ENCODE measurements at regions not wholly inside any gene's neighbourhood (a gene's known extent, or its start where the extent isn't known, plus 50 kb on each side); places are given as distances from the start of the nearest gene placed in this dataset.

DNA sequence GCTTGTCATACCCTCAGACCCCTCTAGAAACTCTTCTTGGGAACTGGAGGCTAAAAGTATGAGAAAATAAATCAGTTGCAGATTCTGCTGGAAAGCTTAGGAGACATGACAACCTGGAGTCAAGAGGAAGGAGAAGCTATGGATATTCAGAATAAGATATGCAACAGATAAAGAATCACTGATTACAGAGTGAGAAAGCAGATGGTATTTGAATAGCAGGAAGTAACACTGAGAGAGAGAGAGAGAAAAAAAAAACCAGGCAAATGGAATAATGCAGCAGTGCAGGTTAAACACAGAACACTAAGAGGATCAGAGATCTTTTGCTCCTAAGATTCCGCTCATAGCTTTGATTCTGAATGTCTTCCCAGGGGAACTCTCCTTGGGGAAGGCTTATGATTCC, 1284.1 kb upstream of the NXPH2 start:
- intact Hi-C loops (cut with micrococcal nuclease) = no loop called here
- Histone ChIP-seq H3K36me3 (no peaks in the 10 kb centered on the region), H3K27ac (replicated peaks) (no peak overlapping the region), H3K9me3 (replicated peaks) (no peaks in the 10 kb centered on the region), H3K4me3 (no peak overlapping the region), H3K4me1 (no peaks in the 10 kb centered on the region), H3K27me3 (ENCODE audit: low read depth) (no peaks in the 10 kb centered on the region)
- TF ChIP-seq, protein P1, sequence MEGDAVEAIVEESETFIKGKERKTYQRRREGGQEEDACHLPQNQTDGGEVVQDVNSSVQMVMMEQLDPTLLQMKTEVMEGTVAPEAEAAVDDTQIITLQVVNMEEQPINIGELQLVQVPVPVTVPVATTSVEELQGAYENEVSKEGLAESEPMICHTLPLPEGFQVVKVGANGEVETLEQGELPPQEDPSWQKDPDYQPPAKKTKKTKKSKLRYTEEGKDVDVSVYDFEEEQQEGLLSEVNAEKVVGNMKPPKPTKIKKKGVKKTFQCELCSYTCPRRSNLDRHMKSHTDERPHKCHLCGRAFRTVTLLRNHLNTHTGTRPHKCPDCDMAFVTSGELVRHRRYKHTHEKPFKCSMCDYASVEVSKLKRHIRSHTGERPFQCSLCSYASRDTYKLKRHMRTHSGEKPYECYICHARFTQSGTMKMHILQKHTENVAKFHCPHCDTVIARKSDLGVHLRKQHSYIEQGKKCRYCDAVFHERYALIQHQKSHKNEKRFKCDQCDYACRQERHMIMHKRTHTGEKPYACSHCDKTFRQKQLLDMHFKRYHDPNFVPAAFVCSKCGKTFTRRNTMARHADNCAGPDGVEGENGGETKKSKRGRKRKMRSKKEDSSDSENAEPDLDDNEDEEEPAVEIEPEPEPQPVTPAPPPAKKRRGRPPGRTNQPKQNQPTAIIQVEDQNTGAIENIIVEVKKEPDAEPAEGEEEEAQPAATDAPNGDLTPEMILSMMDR (IDR thresholded peaks at IDR 0.05; ENCODE audit: borderline replicate concordance) = no peak
- DNase-seq = no peak

DNA sequence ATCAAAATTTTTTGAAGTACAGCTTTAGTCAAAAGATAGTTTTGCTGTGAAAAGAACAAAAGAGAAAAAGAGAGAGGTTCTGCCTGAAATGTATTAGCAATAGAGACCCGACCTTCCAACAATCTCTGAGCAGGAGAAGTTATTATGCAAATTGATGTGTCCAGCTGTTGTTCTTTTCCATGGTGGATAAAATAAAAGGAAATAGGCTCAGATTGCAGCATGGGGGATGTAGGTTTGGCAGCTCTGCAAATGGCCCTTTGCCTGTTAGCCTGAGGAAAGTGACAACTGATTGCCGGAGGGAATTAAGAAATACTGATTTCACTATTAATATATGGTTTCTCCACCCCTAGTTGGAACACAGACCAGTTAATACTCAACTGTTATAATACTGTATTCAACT, 1283.2 kb upstream of the NXPH2 start:
- H3K36me3 ChIP-seq = no peaks in the 10 kb centered on the region
- intact Hi-C loops (cut with micrococcal nuclease) = no loop called here
- no peaks in the 10 kb centered on the region for H3K9me3 ChIP-seq (replicated peaks)
- no peaks in the 10 kb centered on the region for H3K4me1 ChIP-seq
- no peaks in the 10 kb centered on the region for H3K27me3 ChIP-seq (ENCODE audit: low read depth)
- TF ChIP-seq, protein P1 (IDR thresholded peaks at IDR 0.05; ENCODE audit: borderline replicate concordance) = no peak
- no peak for DNase-seq
- no peak overlapping the region for H3K27ac ChIP-seq (replicated peaks)
- no peak overlapping the region for H3K4me3 ChIP-seq

DNA sequence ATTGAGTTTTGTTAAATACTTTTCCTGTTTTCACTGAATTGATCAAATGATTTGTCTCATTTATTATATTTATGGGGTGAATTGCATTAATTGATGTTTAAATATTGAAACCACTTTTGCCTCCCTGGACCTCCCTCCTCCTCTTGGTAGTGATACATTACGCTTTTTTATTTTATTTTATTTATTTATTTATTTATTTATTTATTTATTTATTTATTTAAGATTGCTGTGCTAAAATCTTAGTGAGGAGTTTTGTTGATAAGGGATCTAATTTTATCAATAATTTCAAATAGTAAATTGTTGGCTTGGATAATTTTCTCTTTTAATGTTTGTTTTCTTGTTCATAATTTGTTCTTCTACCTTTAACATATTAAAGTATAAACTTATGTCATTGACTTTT, 1281.0 kb upstream of the NXPH2 start:
- intact Hi-C loops (cut with micrococcal nuclease) = no loop called here
- no peak overlapping the region for H3K4me3 ChIP-seq
- H3K27me3 ChIP-seq (ENCODE audit: low read depth) = no peaks in the 10 kb centered on the region
- no peak for DNase-seq
- no peaks in the 10 kb centered on the region for H3K36me3 ChIP-seq
- H3K4me1 ChIP-seq = no peaks in the 10 kb centered on the region
- TF ChIP-seq, protein P1 (IDR thresholded peaks at IDR 0.05; ENCODE audit: borderline replicate concordance) = no peak
- no peaks in the 10 kb centered on the region for H3K9me3 ChIP-seq (replicated peaks)
- no peak overlapping the region for H3K27ac ChIP-seq (replicated peaks)

DNA sequence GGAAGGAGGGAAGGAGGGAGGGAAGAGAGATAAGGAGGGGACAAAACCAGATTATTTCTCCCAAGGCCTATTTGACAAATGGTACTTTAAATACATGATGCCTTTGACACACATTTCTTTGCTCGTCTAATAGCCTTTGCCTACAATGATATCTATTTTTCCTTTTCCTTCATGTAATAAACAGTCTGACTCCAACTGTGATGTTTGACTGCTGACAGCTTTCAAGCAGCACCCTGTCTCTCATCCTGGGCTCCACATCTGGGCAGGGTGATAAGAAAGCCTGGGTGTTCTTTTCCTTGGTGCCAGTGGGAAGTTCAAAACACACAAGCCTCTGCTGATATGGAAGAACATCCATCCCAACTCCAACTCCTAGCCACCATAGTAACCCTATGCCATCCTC, 1277.7 kb upstream of the NXPH2 start:
- Histone ChIP-seq H3K27me3 (ENCODE audit: low read depth) (no peaks in the 10 kb centered on the region), H3K4me1 (no peaks in the 10 kb centered on the region), H3K9me3 (replicated peaks) (no peaks in the 10 kb centered on the region), H3K4me3 (no peak overlapping the region), H3K27ac (replicated peaks) (no peak overlapping the region), H3K36me3 (no peaks in the 10 kb centered on the region)
- DNase-seq = no peak
- TF ChIP-seq, protein P1 (IDR thresholded peaks at IDR 0.05; ENCODE audit: borderline replicate concordance) = no peak
- intact Hi-C loops (cut with micrococcal nuclease) = no loop called here

DNA sequence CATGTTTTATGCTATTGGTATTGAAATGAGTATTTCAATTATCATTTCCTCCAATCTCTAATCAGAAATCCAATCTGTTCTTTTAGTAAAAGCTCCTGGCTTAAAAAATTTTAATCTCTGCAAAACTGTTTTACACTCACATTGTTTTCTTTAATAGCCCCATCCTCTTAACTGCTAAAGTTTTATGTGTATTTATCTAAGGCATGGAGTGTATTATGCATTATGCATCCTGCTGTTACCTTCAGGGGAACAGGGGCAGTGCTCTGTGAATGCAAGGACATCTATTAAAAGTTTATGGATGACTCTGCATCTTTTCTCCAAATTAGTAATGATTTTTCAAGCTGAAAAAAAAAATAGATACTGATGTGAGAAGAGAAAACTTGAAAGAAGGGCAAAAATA, 1261.6 kb upstream of the NXPH2 start:
- H3K27ac ChIP-seq (replicated peaks) = no peak overlapping the region
- intact Hi-C loops (cut with micrococcal nuclease) = no loop called here
- H3K4me3 ChIP-seq = no peak overlapping the region
- TF ChIP-seq, protein P1 (IDR thresholded peaks at IDR 0.05; ENCODE audit: borderline replicate concordance) = no peak
- H3K27me3 ChIP-seq (ENCODE audit: low read depth) = no peaks in the 10 kb centered on the region
- H3K4me1 ChIP-seq = no peaks in the 10 kb centered on the region
- no peaks in the 10 kb centered on the region for H3K36me3 ChIP-seq
- DNase-seq = no peak
- peaks cover 9% of the 10 kb centered on the region for H3K9me3 ChIP-seq (replicated peaks)

DNA sequence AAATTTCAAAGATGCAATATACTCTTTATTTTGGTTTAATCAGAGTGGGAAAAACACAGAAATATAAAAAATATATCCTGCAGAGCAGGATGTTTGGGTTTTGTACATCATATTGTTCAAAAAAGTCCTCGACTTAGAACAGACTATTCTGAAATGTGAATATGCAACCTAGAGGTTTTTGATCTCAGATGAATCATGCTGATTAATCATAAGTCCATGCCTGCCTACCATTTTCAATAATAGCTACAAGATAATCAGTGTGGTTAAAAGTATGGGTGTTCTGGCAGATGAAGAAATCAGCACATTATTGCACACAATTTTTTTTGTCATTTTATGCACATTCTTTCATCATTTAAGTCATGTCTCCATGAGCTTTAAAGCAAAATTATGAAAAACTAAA, 1261.0 kb upstream of the NXPH2 start:
- intact Hi-C loops (cut with micrococcal nuclease) = no loop called here
- DNase-seq = no peak
- Histone ChIP-seq H3K36me3 (no peaks in the 10 kb centered on the region), H3K9me3 (replicated peaks) (peaks cover 14% of the 10 kb centered on the region), H3K27ac (replicated peaks) (no peak overlapping the region), H3K27me3 (ENCODE audit: low read depth) (no peaks in the 10 kb centered on the region), H3K4me3 (no peak overlapping the region), H3K4me1 (no peaks in the 10 kb centered on the region)
- TF ChIP-seq, protein P1 (IDR thresholded peaks at IDR 0.05; ENCODE audit: borderline replicate concordance) = no peak
